T-cell (primary cell): ENCODE measurements at regions not wholly inside any gene's neighbourhood (a gene's known extent, or its start where the extent isn't known, plus 50 kb on each side); places are given as distances from the start of the nearest gene placed in this dataset.
"Not testable (repeated sequence)": the region's sequence is repeated elsewhere in the genome, so short reads cannot be mapped to it uniquely, and the experiment has no call there.

Experiments used
- ATAC-seq, 4 experiments: fragments of 200-7000 bp in 3 of 4; fragments of 150-1000 bp in 1 of 4; cut with Tn5 transposase; replicated peaks in 1 of 4; 1 replicate in 3 of 4; 2 replicates in 1 of 4; pipeline ENCODE4 v1.10.0; 2021; ENCODE audit warnings: moderate library complexity in 3 of 4, mild to moderate bottlenecking in 2 of 4, moderate number of reproducible peaks in 1 of 4
- CTCF ChIA-PET, 2 donors: fragments of 300-600 bp; sonication (Branson Sonifier 250); formaldehyde crosslinking; loops; one replicate each; lab custom pipeline; 2022; ENCODE audit warnings: antibody characterized with exemption in 2 of 2; lab: Charles Lee
- POLR2A ChIA-PET, 2 donors: fragments of 300-600 bp; sonication (Branson Sonifier 250); formaldehyde crosslinking; loops; one replicate each; lab custom pipeline; 2022; ENCODE audit warnings: antibody characterized with exemption in 2 of 2; lab: Charles Lee
- DNase-seq, 35 experiments: peaks; one replicate each; pipeline versions ENCODE4 v3.0.0 to v3.0.0-alpha.2; 2013 to 2023
- H3K27ac ChIP-seq: one replicate; pipeline ENCODE4 v1.5.1; 2013; ENCODE audit warnings: low read length
- H3K27me3 ChIP-seq, 2 experiments: replicated peaks in 1 of 2; 1 replicate in 1 of 2; 2 replicates in 1 of 2; pipeline versions ENCODE4 v1.6.1 to v1.7.0; 2013; ENCODE audit warnings: low read length in 1 of 2, mixed read lengths in 1 of 2; ENCODE audit not compliant: control insufficient read depth in 2 of 2, insufficient read depth in 2 of 2; ENCODE audit errors: extremely low read depth in 1 of 2
- H3K36me3 ChIP-seq, 2 donors: 1 replicate in 1 of 2; 2 replicates in 1 of 2; pipeline versions ENCODE4 v1.6.1 to v1.7.0; 2013; ENCODE audit warnings: low read length in 1 of 2; ENCODE audit not compliant: control insufficient read depth in 2 of 2, insufficient read depth in 1 of 2; ENCODE audit errors: extremely low read depth in 1 of 2
- H3K4me1 ChIP-seq, 2 experiments: 1 replicate in 1 of 2; 2 replicates in 1 of 2; pipeline versions ENCODE4 v1.6.1 to v1.7.0; 2013; ENCODE audit warnings: low read length in 2 of 2, mixed read lengths in 1 of 2; ENCODE audit not compliant: insufficient read depth in 2 of 2, control insufficient read depth in 1 of 2; ENCODE audit errors: extremely low read depth in 1 of 2
- H3K4me3 ChIP-seq, 2 donors: 1 replicate in 1 of 2; 2 replicates in 1 of 2; pipeline versions ENCODE4 v1.5.1 to v1.7.0; 2013; ENCODE audit warnings: mild to moderate bottlenecking in 2 of 2, low read length in 1 of 2, moderate library complexity in 1 of 2; ENCODE audit not compliant: control insufficient read depth in 1 of 2; ENCODE audit errors: extremely low read depth in 1 of 2
- H3K9me3 ChIP-seq: 2 replicates; pipeline ENCODE4 v1.7.0; 2013
- H3K27ac Mint-ChIP-seq, 2 donors: one replicate each; pipeline ENCODE4 v1.8.0; 2020 to 2021; ENCODE audit warnings: mild to moderate bottlenecking in 2 of 2, mixed read lengths in 2 of 2
- H3K27me3 Mint-ChIP-seq, 2 donors: one replicate each; pipeline ENCODE4 v1.8.0; 2021 to 2022; ENCODE audit warnings: mixed read lengths in 2 of 2
- H3K36me3 Mint-ChIP-seq: one replicate; pipeline ENCODE4 v1.8.0; 2021; ENCODE audit warnings: mixed read lengths
- H3K4me1 Mint-ChIP-seq, 3 donors: one replicate each; pipeline ENCODE4 v1.8.0; 2020 to 2022; ENCODE audit warnings: mixed read lengths in 3 of 3, mild to moderate bottlenecking in 1 of 3
- H3K4me3 Mint-ChIP-seq, 3 donors: one replicate each; pipeline ENCODE4 v1.8.0; 2020 to 2022; ENCODE audit warnings: mild to moderate bottlenecking in 3 of 3, mixed read lengths in 3 of 3, moderate library complexity in 3 of 3
- H3K9me3 Mint-ChIP-seq, 3 donors: one replicate each; pipeline ENCODE4 v1.8.0; 2020 to 2022; ENCODE audit warnings: mixed read lengths in 3 of 3
- WGBS: methylation state at CpG from one replicate; pipeline ENCODE4 v1.1.5; 2013; ENCODE audit warnings: missing lambda C conversion rate; ENCODE audit not compliant: insufficient coverage; 5-methylcytosine and 5-hydroxymethylcytosine counted together

DNA sequence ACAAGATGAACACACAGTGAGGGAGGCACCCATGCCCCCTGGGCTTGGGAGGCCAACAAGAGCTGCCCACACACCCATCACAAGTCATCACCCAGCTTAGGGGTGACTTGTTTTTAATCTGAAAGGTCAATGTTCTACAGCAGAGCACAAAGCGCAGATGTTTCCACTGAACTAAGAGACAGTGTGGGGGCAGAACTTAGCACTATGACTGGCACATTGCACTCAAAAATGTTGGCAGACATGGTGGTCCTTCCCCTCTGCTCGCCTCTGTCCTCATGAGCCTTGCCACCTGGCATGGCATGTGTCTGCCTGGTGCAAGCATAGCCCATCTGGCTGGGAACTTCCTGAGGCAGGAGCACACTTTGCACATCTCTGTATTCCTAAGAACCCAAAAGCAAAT lies 81.4 kb upstream of the ZNF98 start:
- Histone ChIP-seq H3K36me3 (no peaks in the 10 kb centered on the region), H3K4me3 (peak overlapping the region in 1 of 2 donors; percentile 10), H3K4me1 (no peaks in the 10 kb centered on the region), H3K27me3 (no peaks in the 10 kb centered on the region), H3K9me3 (no peaks in the 10 kb centered on the region), H3K27ac (no peak overlapping the region)
- no peaks in the 10 kb centered on the region for H3K27me3 Mint-ChIP-seq
- WGBS: 75% methylated on average over 2 of the region's 2 CpGs
- H3K36me3 Mint-ChIP-seq: no peaks in the 10 kb centered on the region
- H3K4me3 Mint-ChIP-seq: no peak overlapping the region
- CTCF ChIA-PET: no interaction called here
- DNase-seq (no peak), ATAC-seq (no peak)
- POLR2A ChIA-PET: no interaction called here
- no peaks in the 10 kb centered on the region for H3K4me1 Mint-ChIP-seq
- H3K27ac Mint-ChIP-seq: no peak overlapping the region
- peaks cover 16 to 44% (median 27%) of the 10 kb centered on the region in 3 donors for H3K9me3 Mint-ChIP-seq

DNA sequence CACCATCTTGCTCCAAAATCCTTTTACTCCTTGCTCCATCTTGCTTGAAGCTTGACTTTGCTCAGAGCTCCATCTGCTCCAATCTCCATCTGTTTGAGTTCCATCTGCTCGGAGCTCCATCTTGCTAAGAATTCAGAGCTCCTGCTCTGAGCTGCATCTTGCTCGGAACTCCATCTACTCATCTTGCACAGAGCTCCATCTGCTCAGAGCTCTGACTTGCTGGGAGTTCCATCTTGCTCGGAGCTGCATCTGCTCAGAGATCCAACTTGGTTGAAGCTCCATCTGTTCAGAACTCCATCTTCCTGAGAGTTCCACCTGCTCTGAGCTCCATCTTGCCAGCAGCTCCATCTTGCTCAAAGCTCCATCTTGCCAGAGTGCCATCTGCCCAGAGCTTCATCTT lies 80.6 kb upstream of the ZNF98 start:
- Mint-ChIP-seq H3K4me1 (no peaks in the 10 kb centered on the region), H3K27me3 (no peaks in the 10 kb centered on the region), H3K36me3 (no peaks in the 10 kb centered on the region), H3K9me3 (peaks cover 16 to 49% (median 31%) of the 10 kb centered on the region in 3 donors), H3K4me3 (no peak overlapping the region), H3K27ac (no peak overlapping the region)
- DNase-seq (no peak), ATAC-seq (no peak)
- ChIA-PET POLR2A (interaction anchor here in 1 of 2 donors (0.6 kb wide), 1 partner anchor 1257 kb away, joined by 9 read pairs; no protein-coding TSS in a partner anchor), CTCF (no interaction called here)
- H3K27ac ChIP-seq: no peak overlapping the region
- H3K4me1 ChIP-seq: no peaks in the 10 kb centered on the region
- H3K4me3 ChIP-seq: no peak overlapping the region
- no peaks in the 10 kb centered on the region for H3K9me3 ChIP-seq
- WGBS: 64% methylated on average over 3 of the region's 3 CpGs
- H3K27me3 ChIP-seq: no peaks in the 10 kb centered on the region
- no peaks in the 10 kb centered on the region for H3K36me3 ChIP-seq

DNA sequence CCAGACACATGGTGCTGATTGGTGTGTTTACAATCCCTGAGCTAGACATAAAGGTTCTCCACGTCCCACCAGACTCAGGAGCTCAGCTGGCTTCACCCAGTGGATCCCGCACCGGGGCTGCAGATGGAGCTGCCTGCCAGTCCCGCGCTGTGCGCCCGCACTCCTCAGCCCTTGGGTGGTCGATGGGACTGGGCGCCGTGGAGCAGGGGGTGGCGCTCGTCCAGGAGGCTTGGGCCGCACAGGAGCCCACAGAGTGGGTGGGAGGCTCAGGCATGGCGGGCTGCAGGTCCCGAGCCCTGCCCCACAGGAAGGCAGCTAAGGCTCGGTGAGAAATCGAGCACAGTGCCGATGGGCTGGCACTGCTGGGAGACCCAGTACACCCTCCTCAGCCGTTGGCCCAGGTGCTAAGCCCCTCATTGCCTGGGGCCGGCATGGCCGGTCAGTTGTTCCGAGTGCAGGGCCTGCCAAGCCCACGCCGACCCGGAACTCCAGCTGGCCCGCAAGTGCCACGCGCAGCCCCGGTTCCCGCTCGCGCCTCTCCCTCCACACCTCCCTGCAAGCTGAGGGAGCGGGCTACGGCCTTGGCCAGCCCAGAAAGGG lies 76.8 kb upstream of the ZNF98 start:
- CTCF ChIA-PET, POLR2A ChIA-PET, H3K27me3 ChIP-seq, H3K27me3 Mint-ChIP-seq, H3K27ac ChIP-seq, H3K4me3 Mint-ChIP-seq, H3K9me3 ChIP-seq, H3K27ac Mint-ChIP-seq, H3K4me1 Mint-ChIP-seq, H3K36me3 Mint-ChIP-seq, ATAC-seq, H3K4me3 ChIP-seq, DNase-seq, H3K36me3 ChIP-seq, H3K4me1 ChIP-seq: not testable (repeated sequence)
- H3K9me3 Mint-ChIP-seq: peaks cover 20 to 58% (median 47%) of the 10 kb centered on the region in 3 donors
- WGBS: 95% methylated on average over 23 of the region's 34 CpGs

DNA sequence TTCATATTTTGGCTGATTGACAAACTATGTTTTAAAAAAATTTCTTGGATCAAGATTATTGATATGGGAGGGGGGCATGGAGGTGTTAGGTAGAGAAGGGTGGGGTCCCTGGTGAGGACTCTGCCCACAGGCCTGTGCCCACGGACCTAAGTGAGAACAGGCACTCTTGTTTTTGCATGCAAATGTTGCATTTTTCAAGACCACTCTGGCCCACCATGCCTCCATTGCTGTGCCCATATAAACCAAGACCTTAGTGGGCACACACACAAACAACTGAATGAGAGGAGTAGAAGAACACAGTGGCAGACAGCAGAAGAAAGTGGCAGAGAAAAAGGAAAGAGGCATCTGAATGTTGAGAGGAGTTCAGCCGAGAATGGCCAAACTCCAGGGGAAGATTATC lies 69.6 kb upstream of the ZNF98 start:
- peaks cover 22 to 58% (median 53%) of the 10 kb centered on the region in 3 donors for H3K9me3 Mint-ChIP-seq
- no CpG with 5 or more reads among the region's 2 CpGs for WGBS

DNA sequence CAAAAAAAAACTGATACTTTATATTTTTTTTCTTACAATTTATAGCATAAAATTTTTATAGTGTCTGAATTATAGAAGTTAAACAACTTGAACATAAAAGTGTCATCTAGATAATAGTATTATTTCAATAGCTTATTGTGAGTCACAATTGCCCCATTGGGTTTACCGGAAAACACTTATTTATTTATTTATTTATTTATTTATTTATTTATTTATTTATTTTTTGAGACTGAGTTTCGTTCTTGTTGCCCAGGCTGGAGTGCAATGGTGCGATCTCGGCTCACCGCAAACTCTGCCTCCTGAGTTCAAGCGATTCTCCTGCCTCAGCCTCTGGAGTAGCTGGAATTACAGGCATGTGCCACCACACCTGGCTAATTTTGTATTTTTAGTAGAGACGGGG lies 61.4 kb upstream of the ZNF98 start:
- H3K27me3 ChIP-seq, POLR2A ChIA-PET, H3K4me3 Mint-ChIP-seq, H3K36me3 Mint-ChIP-seq, H3K9me3 ChIP-seq, H3K4me1 ChIP-seq, H3K27me3 Mint-ChIP-seq, H3K4me3 ChIP-seq, DNase-seq, H3K27ac Mint-ChIP-seq, ATAC-seq, H3K27ac ChIP-seq, H3K36me3 ChIP-seq, H3K4me1 Mint-ChIP-seq, CTCF ChIA-PET: not testable (repeated sequence)
- H3K9me3 Mint-ChIP-seq: peaks cover 19 to 51% (median 41%) of the 10 kb centered on the region in 3 donors
- WGBS: 86% methylated on average over 6 of the region's 7 CpGs

More for the DNA sequence above, 69.6 kb upstream of the ZNF98 start:
- no peak overlapping the region for H3K4me3 Mint-ChIP-seq
- no peaks in the 10 kb centered on the region for H3K9me3 ChIP-seq
- no peaks in the 10 kb centered on the region for H3K4me1 ChIP-seq
- H3K4me3 ChIP-seq: no peak overlapping the region
- H3K4me1 Mint-ChIP-seq: no peaks in the 10 kb centered on the region
- no peak overlapping the region for H3K27ac Mint-ChIP-seq
- no peaks in the 10 kb centered on the region for H3K27me3 ChIP-seq
- ChIA-PET POLR2A (no interaction called here), CTCF (no interaction called here)
- no peaks in the 10 kb centered on the region for H3K27me3 Mint-ChIP-seq
- H3K36me3 ChIP-seq: no peaks in the 10 kb centered on the region
- ATAC-seq: no peak
- no peaks in the 10 kb centered on the region for H3K36me3 Mint-ChIP-seq
- H3K27ac ChIP-seq: no peak overlapping the region
- no peak for DNase-seq

DNA sequence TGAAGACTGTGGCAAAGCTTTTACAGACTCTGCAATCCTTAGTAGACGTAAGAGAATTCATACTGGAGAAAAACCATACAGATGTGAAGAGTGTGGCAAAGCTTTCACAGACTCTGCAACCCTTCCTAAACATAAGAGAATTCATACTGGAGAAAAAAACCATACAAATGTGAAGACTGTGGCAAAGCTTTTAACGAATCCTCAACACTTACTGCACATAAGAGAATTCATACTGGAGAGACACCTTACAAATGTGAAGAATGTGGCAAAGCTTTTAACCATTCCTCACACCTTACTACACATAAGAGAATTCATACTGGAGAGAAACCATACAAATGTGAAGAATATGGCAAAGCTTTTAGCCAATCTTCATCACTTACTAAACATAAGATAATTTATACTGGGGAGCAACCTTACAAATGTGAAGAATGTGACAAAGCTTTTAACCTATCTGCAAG lies 50.1 kb upstream of the ZNF98 start:
- no peak for DNase-seq
- POLR2A ChIA-PET: interaction anchor here in 1 of 2 donors (0.6 kb wide), 1 partner anchor 1868 kb away, joined by 3 read pairs; no protein-coding TSS in a partner anchor
- Mint-ChIP-seq H3K27me3 (no peaks in the 10 kb centered on the region), H3K4me1 (no peaks in the 10 kb centered on the region), H3K27ac (no peak overlapping the region), H3K4me3 (no peak overlapping the region), H3K36me3 (peaks cover 7% of the 10 kb centered on the region), H3K9me3 (peaks cover 11 to 58% (median 45%) of the 10 kb centered on the region in 3 donors)
- Histone ChIP-seq H3K27me3 (no peaks in the 10 kb centered on the region), H3K27ac (no peak overlapping the region), H3K4me3 (no peak overlapping the region), H3K36me3 (no peaks in the 10 kb centered on the region), H3K9me3 (peaks cover 29% of the 10 kb centered on the region), H3K4me1 (no peaks in the 10 kb centered on the region)
- no peak for ATAC-seq
- no CpG with 5 or more reads among the region's 2 CpGs for WGBS
- CTCF ChIA-PET: no interaction called here
